IMR-90 (cell line): ENCODE measurements at regions not wholly inside any gene's neighbourhood (a gene's known extent, or its start where the extent isn't known, plus 50 kb on each side); places are given as distances from the start of the nearest gene placed in this dataset.

ENCODE experiments used
- ATAC-seq: fragments of 200-7000 bp; cut with Tn5 transposase; 2 replicates; pipeline ENCODE4 v1.9.1; 2020; ENCODE audit warnings: low read depth, mild to moderate bottlenecking, moderate library complexity
- BruUV-seq: library from RNA; stranded (reverse); fragments of 400-500 nt; replicated peaks from 2 replicates; lab custom pipeline; 2021; lab: Mats Ljungman, UMichigan
- CTCF ChIA-PET: fragments of 300-600 bp; formaldehyde crosslinking; extraction: SDS; loops from one replicate; lab custom pipeline; 2021; ENCODE audit warnings: antibody characterized with exemption; lab: Yijun Ruan, JAX
- POLR2A ChIA-PET: fragments of 300-600 bp; sonication (Branson Sonifier 250); formaldehyde crosslinking; loops from one replicate; lab custom pipeline; 2022; ENCODE audit warnings: antibody characterized with exemption; ENCODE audit not compliant: unreplicated experiment; lab: Charles Lee
- DNase-seq: peaks from one replicate; pipeline ENCODE4 v3.0.0; 2013
- H2AFZ ChIP-seq: replicated peaks from 2 replicates; pipeline ENCODE3; 2013; ENCODE audit warnings: low read length, mild to moderate bottlenecking; ENCODE audit not compliant: poor library complexity
- H2AK5ac ChIP-seq: 2 replicates; pipeline ENCODE4 v1.6.1; 2013; ENCODE audit warnings: low read depth, low read length, inconsistent platforms
- H2AK9ac ChIP-seq: replicated peaks from 2 replicates; pipeline ENCODE3; 2013; ENCODE audit warnings: mild to moderate bottlenecking, low read depth, low read length, moderate library complexity; ENCODE audit not compliant: poor library complexity
- H2BK120ac ChIP-seq: 2 replicates; pipeline ENCODE4 v1.6.1; 2013; ENCODE audit warnings: low read depth, low read length, inconsistent platforms
- H2BK15ac ChIP-seq: 3 replicates; pipeline ENCODE4 v1.6.1; 2013; ENCODE audit warnings: low read depth, low read length, inconsistent platforms
- H2BK20ac ChIP-seq: 2 replicates; pipeline ENCODE4 v1.6.1; 2013; ENCODE audit warnings: low read depth, mild to moderate bottlenecking, inconsistent platforms, low read length, moderate library complexity
- H2BK5ac ChIP-seq: 2 replicates; pipeline ENCODE4 v1.6.1; 2013; ENCODE audit warnings: mild to moderate bottlenecking, low read depth, low read length, inconsistent platforms; ENCODE audit not compliant: poor library complexity, severe bottlenecking
- H3K14ac ChIP-seq: replicated peaks from 2 replicates; pipeline ENCODE4 v1.6.1; 2013; ENCODE audit warnings: low read depth, low read length, inconsistent platforms
- H3K18ac ChIP-seq: 2 replicates; pipeline ENCODE4 v1.6.1; 2013; ENCODE audit warnings: low read depth, low read length, control low read depth
- H3K23ac ChIP-seq: 2 replicates; pipeline ENCODE4 v1.6.1; 2013; ENCODE audit warnings: low read depth, low read length, inconsistent platforms
- H3K27ac ChIP-seq: 2 replicates; pipeline ENCODE4 v1.5.1; 2013; ENCODE audit warnings: mild to moderate bottlenecking, control low read depth, low read length; ENCODE audit not compliant: insufficient read depth
- H3K27me3 ChIP-seq: 2 replicates; pipeline ENCODE4 v1.6.1; 2013; ENCODE audit warnings: low read length; ENCODE audit not compliant: control insufficient read depth, insufficient read depth
- H3K36me3 ChIP-seq: 2 replicates; pipeline ENCODE4 v1.6.1; 2013; ENCODE audit warnings: low read length, mixed read lengths; ENCODE audit not compliant: control insufficient read depth, insufficient read depth
- H3K4ac ChIP-seq: 2 replicates; pipeline ENCODE4 v1.6.1; 2013; ENCODE audit warnings: low read depth, low read length, inconsistent platforms
- H3K4me1 ChIP-seq: 2 replicates; pipeline ENCODE4 v1.6.1; 2013; ENCODE audit warnings: low read length, mixed read lengths; ENCODE audit not compliant: control insufficient read depth, insufficient read depth
- H3K4me2 ChIP-seq: 2 replicates; pipeline ENCODE4 v1.6.1; 2013; ENCODE audit warnings: low read depth, mild to moderate bottlenecking, control low read depth, low read length, moderate library complexity
- H3K4me3 ChIP-seq: 2 replicates; pipeline ENCODE4 v1.5.1; 2013; ENCODE audit warnings: low read depth, mild to moderate bottlenecking, control low read depth, low read length, moderate library complexity; ENCODE audit not compliant: insufficient read depth
- H3K56ac ChIP-seq: 2 replicates; pipeline ENCODE4 v1.6.1; 2013; ENCODE audit warnings: low read length, inconsistent platforms; ENCODE audit not compliant: insufficient read depth; ENCODE audit errors: extremely low read depth
- H3K79me1 ChIP-seq, 2 experiments: 2 replicates each; pipeline ENCODE4 v1.6.1; 2013; ENCODE audit warnings: low read length in 2 of 2, inconsistent platforms in 1 of 2, low read depth in 1 of 2
- H3K9ac ChIP-seq: 2 replicates; pipeline ENCODE4 v1.6.1; 2013; ENCODE audit warnings: low read depth, low read length, control low read depth
- H3K9me1 ChIP-seq: 2 replicates; pipeline ENCODE4 v1.6.1; 2013; ENCODE audit warnings: low read length, inconsistent platforms; ENCODE audit not compliant: insufficient read depth
- H3K9me3 ChIP-seq: 2 replicates; pipeline ENCODE4 v1.6.1; 2013; ENCODE audit warnings: low read length; ENCODE audit not compliant: control insufficient read depth, insufficient read depth
- H4K20me1 ChIP-seq: 2 replicates; pipeline ENCODE4 v1.6.1; 2013; ENCODE audit warnings: low read length, inconsistent platforms; ENCODE audit not compliant: insufficient read depth
- H4K5ac ChIP-seq: 2 replicates; pipeline ENCODE4 v1.6.1; 2013; ENCODE audit warnings: mild to moderate bottlenecking, low read depth, low read length, control low read depth
- H4K8ac ChIP-seq, 2 experiments: 2 replicates each; pipeline ENCODE4 v1.6.1; 2013; ENCODE audit warnings: low read depth in 2 of 2, low read length in 2 of 2, control low read depth in 1 of 2, inconsistent platforms in 1 of 2
- H4K91ac ChIP-seq: 2 replicates; pipeline ENCODE4 v1.6.1; 2013; ENCODE audit warnings: low read depth, low read length, inconsistent platforms; ENCODE audit not compliant: insufficient read depth
- BHLHE40 ChIP-seq: fragments of 150-350 bp; IDR thresholded peaks from 2 replicates; pipeline ENCODE4 v1.6.1; 2016; ENCODE audit warnings: mild to moderate bottlenecking, low read depth, low read length
- CEBPB ChIP-seq: IDR thresholded peaks from 2 replicates; pipeline ENCODE4 v1.6.1; 2012; ENCODE audit warnings: low read depth, low read length, improper control_type of control experiment
- MXI1 ChIP-seq: IDR thresholded peaks from 2 replicates; pipeline ENCODE4 v1.6.1; 2012; ENCODE audit warnings: low read depth, mild to moderate bottlenecking, low read length, moderate library complexity, borderline replicate concordance
- RAD21 ChIP-seq: IDR thresholded peaks from 2 replicates; pipeline ENCODE4 v1.6.1; 2012; ENCODE audit warnings: low read length, improper control_type of control experiment
- RCOR1 ChIP-seq: IDR thresholded peaks from 2 replicates; pipeline ENCODE4 v1.6.1; 2012; ENCODE audit warnings: mild to moderate bottlenecking, low read length, improper control_type of control experiment; ENCODE audit not compliant: insufficient replicate concordance
- SMC3 ChIP-seq: fragments of 150-350 bp; IDR thresholded peaks from 2 replicates; pipeline ENCODE4 v1.6.1; 2016; ENCODE audit warnings: low read depth, mild to moderate bottlenecking, antibody characterized with exemption, low read length, moderate library complexity
- USF2 ChIP-seq: fragments of 150-350 bp; IDR thresholded peaks from 2 replicates; pipeline ENCODE4 v1.6.1; 2017; ENCODE audit warnings: mild to moderate bottlenecking, antibody characterized with exemption, low read length, low read depth
- dilution Hi-C: fragments of 300-500 bp; cut with HindIII; formaldehyde crosslinking; loops from one replicate; pipeline ENCODE4 v1.14.3; 2018; ENCODE audit warnings: low sequenced_read_pairs; ENCODE audit not compliant: unreplicated experiment
- in situ Hi-C: fragments of 300-500 bp; cut with MboI; formaldehyde crosslinking; loops from 3 replicates; pipeline ENCODE4 v1.14.3; 2019; ENCODE audit warnings: low sequenced_read_pairs, inconsistent platforms, mixed read lengths
- intact Hi-C: fragments of 100-400 bp; cut with micrococcal nuclease; formaldehyde crosslinking; loops from 2 replicates; pipeline ENCODE4 v1.10.0; 2022

DNA sequence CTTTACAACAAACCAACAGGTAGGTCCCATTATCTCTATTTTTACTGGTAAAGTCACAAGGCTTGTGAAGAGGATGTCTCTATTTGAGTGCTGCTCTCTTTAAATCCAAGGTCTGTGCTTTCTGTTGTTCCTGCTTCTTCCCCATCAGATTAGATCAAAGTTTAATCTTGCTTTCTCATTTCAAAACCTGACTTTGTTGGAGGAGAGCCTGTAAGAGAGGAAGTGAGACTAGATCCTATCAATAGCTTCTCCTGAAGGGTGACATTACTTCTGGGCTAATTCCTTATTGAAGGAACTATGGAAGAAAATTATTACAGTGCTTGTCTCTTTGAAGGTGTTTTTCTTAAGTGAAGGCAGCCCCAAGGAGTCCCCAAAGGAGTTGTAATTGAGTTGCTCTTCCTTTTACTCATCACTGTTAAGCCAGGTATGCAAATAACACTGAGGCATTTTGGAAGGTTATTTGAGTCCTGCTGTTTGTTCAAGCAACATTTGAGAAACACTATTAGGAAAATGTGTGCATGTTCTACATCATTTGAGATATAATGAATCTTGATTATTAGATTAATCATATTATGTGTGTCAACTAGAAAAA is 146.2 kb upstream of the MBL2 start:
- Histone ChIP-seq H3K4me2 (no peak overlapping the region), H3K23ac (no peak overlapping the region), H3K4me1 (no peaks in the 10 kb centered on the region), H3K4ac (no peak overlapping the region), H2AK9ac (no peak overlapping the region), H4K5ac (no peak overlapping the region), H3K27me3 (no peaks in the 10 kb centered on the region; the same call in 1 of the 2 replicates), H2BK120ac (no peak overlapping the region), H3K18ac (no peak overlapping the region), H3K36me3 (no peaks in the 10 kb centered on the region), H3K9ac (no peak overlapping the region), H2AK5ac (no peak overlapping the region), H2BK20ac (no peak overlapping the region), H3K56ac (no peak overlapping the region), H2BK5ac (no peak overlapping the region), H2BK15ac (no peak overlapping the region), H3K4me3 (no peak overlapping the region), H4K91ac (no peak overlapping the region), H4K20me1 (no peaks in the 10 kb centered on the region), H3K14ac (no peak overlapping the region), H4K8ac (no peak overlapping the region), H3K9me3 (no peaks in the 10 kb centered on the region), H2AFZ (no peak overlapping the region), H3K9me1 (no peaks in the 10 kb centered on the region), H3K27ac (no peak overlapping the region), H3K79me1 (no peaks in the 10 kb centered on the region)
- CTCF ChIA-PET: no interaction called here
- in situ Hi-C loops (no loop called here), dilution Hi-C loops (no loop called here), intact Hi-C loops (no loop called here)
- ATAC-seq: no peak
- no TSS peak for BruUV-seq
- POLR2A ChIA-PET: no interaction called here
- DNase-seq: no peak
- no peak for TF ChIP-seq CEBPB
- TF ChIP-seq SMC3: no peak
- no peak for TF ChIP-seq RCOR1
- no peak for TF ChIP-seq BHLHE40
- TF ChIP-seq MXI1: no peak
- TF ChIP-seq USF2: no peak
- TF ChIP-seq RAD21: no peak
